OCI-LY7 (cell line): ENCODE measurements at regions not wholly inside any gene's neighbourhood (a gene's known extent, or its start where the extent isn't known, plus 50 kb on each side); places are given as distances from the start of the nearest gene placed in this dataset.

ENCODE experiments used
- BruUV-seq: library from RNA; stranded (reverse); fragments of 400-500 nt; replicated peaks from 2 replicates; lab custom pipeline; 2021; lab: Mats Ljungman, UMichigan
- CTCF ChIA-PET: fragments of 300-600 bp; sonication (Branson Sonifier 250); formaldehyde crosslinking; loops from one replicate; lab custom pipeline; 2022; ENCODE audit warnings: antibody characterized with exemption; ENCODE audit not compliant: unreplicated experiment; lab: Charles Lee
- POLR2A ChIA-PET: fragments of 300-600 bp; sonication (Branson Sonifier 250); formaldehyde crosslinking; loops from one replicate; lab custom pipeline; 2022; ENCODE audit warnings: antibody characterized with exemption; lab: Charles Lee
- DNase-seq: peaks from one replicate; pipeline ENCODE4 v3.0.0-alpha.2; 2015; ENCODE audit warnings: low spot score
- H2AFZ ChIP-seq: fragments of 200-600 bp; sonication (generic), shearing (Covaris generic); 2 replicates; pipeline ENCODE4 v1.6.1; 2014; ENCODE audit warnings: mild to moderate bottlenecking, antibody characterized with exemption, low read length, moderate library complexity
- H3K27ac ChIP-seq: fragments of 200-600 bp; sonication (generic); 2 replicates; pipeline ENCODE4 v1.5.1; 2014; ENCODE audit warnings: mixed run types, low read depth, mild to moderate bottlenecking, moderate library complexity, low read length, inconsistent platforms; ENCODE audit not compliant: poor library complexity, severe bottlenecking
- H3K36me3 ChIP-seq: fragments of 200-600 bp; sonication (generic); 2 replicates; pipeline ENCODE4 v1.6.1; 2014; ENCODE audit warnings: mild to moderate bottlenecking, antibody characterized with exemption, low read length, moderate library complexity, mixed read lengths; ENCODE audit not compliant: insufficient read depth
- H3K4me1 ChIP-seq: fragments of 200-600 bp; sonication (generic); 2 replicates; pipeline ENCODE4 v1.5.1; 2014; ENCODE audit warnings: mild to moderate bottlenecking, low read length; ENCODE audit not compliant: insufficient read depth, poor library complexity, severe bottlenecking
- H3K4me2 ChIP-seq: fragments of 200-600 bp; sonication (generic); 2 replicates; pipeline ENCODE4 v1.6.1; 2014; ENCODE audit warnings: mild to moderate bottlenecking, low read length
- H3K4me3 ChIP-seq: fragments of 200-600 bp; sonication (generic); 2 replicates; pipeline ENCODE4 v1.5.1; 2014; ENCODE audit warnings: mild to moderate bottlenecking, low read depth, low read length; ENCODE audit not compliant: poor library complexity, severe bottlenecking
- H3K79me2 ChIP-seq: fragments of 200-600 bp; sonication (generic); 2 replicates; pipeline ENCODE4 v1.6.1; 2016; ENCODE audit warnings: low read depth, mild to moderate bottlenecking, low read length, moderate library complexity, mixed read lengths; ENCODE audit not compliant: insufficient read depth
- H3K9me2 ChIP-seq: fragments of 200-600 bp; sonication (generic); 2 replicates; pipeline ENCODE4 v1.6.1; 2016; ENCODE audit warnings: mild to moderate bottlenecking, low read length, mixed read lengths; ENCODE audit not compliant: insufficient read depth
- H3K9me3 ChIP-seq: fragments of 200-600 bp; sonication (generic); 2 replicates; pipeline ENCODE4 v1.6.1; 2014; ENCODE audit warnings: mild to moderate bottlenecking, mixed run types, low read length, mixed read lengths
- H4K20me1 ChIP-seq: fragments of 200-600 bp; sonication (generic); 2 replicates; pipeline ENCODE4 v1.6.1; 2014; ENCODE audit warnings: mild to moderate bottlenecking, antibody characterized with exemption, low read length, moderate library complexity, mixed read lengths; ENCODE audit not compliant: insufficient read depth
- EZH2phosphoT487 ChIP-seq: fragments of 200-600 bp; sonication (generic); IDR thresholded peaks from 2 replicates; pipeline ENCODE4 v1.6.1; 2018; ENCODE audit warnings: low read depth, borderline replicate concordance, mild to moderate bottlenecking, mixed run types, antibody characterized with exemption, low read length, moderate library complexity, mixed read lengths
- intact Hi-C: fragments of 100-400 bp; cut with micrococcal nuclease; formaldehyde crosslinking; loops from one replicate; pipeline ENCODE4 v1.10.0; 2022; ENCODE audit not compliant: unreplicated experiment
- TF ChIP-seq, protein P1 (sequence below): fragments of 200-600 bp; sonication (generic); conservative IDR thresholded peaks from 2 replicates; pipeline ENCODE4 v1.5.1; 2014; ENCODE audit warnings: mild to moderate bottlenecking, antibody characterized with exemption, low read length, moderate library complexity, mixed read lengths

GRCh38 chr21:39109596-39110210 lies 73.5 kb downstream of the PSMG1 start:
- Histone ChIP-seq H4K20me1 (no peaks in the 10 kb centered on the region), H3K4me3 (no peak overlapping the region), H2AFZ (no peak overlapping the region), H3K36me3 (no peaks in the 10 kb centered on the region), H3K4me1 (no peaks in the 10 kb centered on the region), H3K9me2 (no peaks in the 10 kb centered on the region), H3K4me2 (no peak overlapping the region), H3K9me3 (no peaks in the 10 kb centered on the region), H3K27ac (no peak overlapping the region), H3K79me2 (no peaks in the 10 kb centered on the region)
- ChIA-PET POLR2A (interaction anchor here (0.5 to 1.0 kb wide), 2 partner anchors 15 to 313 kb away, joined by 3 read pairs; no protein-coding TSS in a partner anchor), CTCF (no interaction called here)
- no peak for DNase-seq
- intact Hi-C loops, result no loop called here
- no peak for TF ChIP-seq EZH2phosphoT487
- TF ChIP-seq, protein P1, sequence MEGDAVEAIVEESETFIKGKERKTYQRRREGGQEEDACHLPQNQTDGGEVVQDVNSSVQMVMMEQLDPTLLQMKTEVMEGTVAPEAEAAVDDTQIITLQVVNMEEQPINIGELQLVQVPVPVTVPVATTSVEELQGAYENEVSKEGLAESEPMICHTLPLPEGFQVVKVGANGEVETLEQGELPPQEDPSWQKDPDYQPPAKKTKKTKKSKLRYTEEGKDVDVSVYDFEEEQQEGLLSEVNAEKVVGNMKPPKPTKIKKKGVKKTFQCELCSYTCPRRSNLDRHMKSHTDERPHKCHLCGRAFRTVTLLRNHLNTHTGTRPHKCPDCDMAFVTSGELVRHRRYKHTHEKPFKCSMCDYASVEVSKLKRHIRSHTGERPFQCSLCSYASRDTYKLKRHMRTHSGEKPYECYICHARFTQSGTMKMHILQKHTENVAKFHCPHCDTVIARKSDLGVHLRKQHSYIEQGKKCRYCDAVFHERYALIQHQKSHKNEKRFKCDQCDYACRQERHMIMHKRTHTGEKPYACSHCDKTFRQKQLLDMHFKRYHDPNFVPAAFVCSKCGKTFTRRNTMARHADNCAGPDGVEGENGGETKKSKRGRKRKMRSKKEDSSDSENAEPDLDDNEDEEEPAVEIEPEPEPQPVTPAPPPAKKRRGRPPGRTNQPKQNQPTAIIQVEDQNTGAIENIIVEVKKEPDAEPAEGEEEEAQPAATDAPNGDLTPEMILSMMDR, result no peak
- BruUV-seq, result no TSS peak

GRCh38 chr21:39109163-39109530 lies 74.1 kb downstream of the PSMG1 start:
- H4K20me1 ChIP-seq, result no peaks in the 10 kb centered on the region
- H3K4me3 ChIP-seq, result no peak overlapping the region
- intact Hi-C loops, result no loop called here
- CTCF ChIA-PET, result no interaction called here
- no peak overlapping the region for H3K4me2 ChIP-seq
- BruUV-seq, result no TSS peak
- H3K79me2 ChIP-seq, result no peaks in the 10 kb centered on the region
- no peaks in the 10 kb centered on the region for H3K9me2 ChIP-seq
- DNase-seq, result no peak
- H3K27ac ChIP-seq, result no peak overlapping the region
- H3K36me3 ChIP-seq, result no peaks in the 10 kb centered on the region
- POLR2A ChIA-PET, result interaction anchor here (1.0 kb wide), 1 partner anchor 15 kb away, joined by 3 read pairs; no protein-coding TSS in a partner anchor
- H3K9me3 ChIP-seq, result no peaks in the 10 kb centered on the region
- no peak overlapping the region for H2AFZ ChIP-seq
- no peaks in the 10 kb centered on the region for H3K4me1 ChIP-seq
- no peak for TF ChIP-seq EZH2phosphoT487
- TF ChIP-seq, protein P1, result no peak
